ENCODE measurements at regions not wholly inside any gene's neighbourhood (a gene's known extent, or its start where the extent isn't known, plus 50 kb on each side); places are given as distances from the start of the nearest gene placed in this dataset.

DNA sequence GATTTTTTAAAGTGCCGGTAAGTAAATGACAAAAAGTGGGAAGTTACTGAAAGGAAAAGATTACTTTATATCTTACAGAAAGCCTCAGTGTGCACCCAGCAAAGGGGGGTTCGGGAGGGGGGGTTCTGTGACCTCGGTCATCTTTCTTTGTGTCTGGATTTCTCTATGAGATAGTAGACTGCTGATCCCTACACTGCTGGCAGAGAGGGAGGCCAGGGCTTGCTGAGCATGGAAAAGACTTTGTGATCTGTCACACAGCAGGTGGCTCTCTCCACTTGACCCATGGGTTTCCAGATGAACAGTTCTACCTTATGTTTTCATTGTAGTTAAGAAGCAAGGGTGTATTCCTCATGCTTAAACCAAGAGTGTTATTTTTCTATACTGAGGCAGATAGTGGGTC lies 475.6 kb downstream of the PCDH10 start:
- Mint-ChIP-seq H3K27me3 (ENCODE audit: insufficient read depth, unreplicated experiment) (no peaks in the 10 kb centered on the region), H3K9me3 (ENCODE audit: unreplicated experiment) (peaks cover 9% of the 10 kb centered on the region), H3K36me3 (ENCODE audit: insufficient read depth, unreplicated experiment) (no peaks in the 10 kb centered on the region), H3K4me1 (ENCODE audit: insufficient read depth, unreplicated experiment) (peaks cover 7% of the 10 kb centered on the region), H3K4me3 (ENCODE audit: unreplicated experiment) (no peak overlapping the region), H3K27ac (ENCODE audit: low read depth, unreplicated experiment) (no peak overlapping the region)
- intact Hi-C loops (cut with micrococcal nuclease): no loop called here
- no TSS peak for BruUV-seq (replicated peaks)
- ChIA-PET POLR2A (no interaction called here), CTCF (interaction anchor here (1.2 kb wide), 1 partner anchor 266 kb away, joined by 3 read pairs; no protein-coding TSS in a partner anchor)
- TF ChIP-seq, protein P1, sequence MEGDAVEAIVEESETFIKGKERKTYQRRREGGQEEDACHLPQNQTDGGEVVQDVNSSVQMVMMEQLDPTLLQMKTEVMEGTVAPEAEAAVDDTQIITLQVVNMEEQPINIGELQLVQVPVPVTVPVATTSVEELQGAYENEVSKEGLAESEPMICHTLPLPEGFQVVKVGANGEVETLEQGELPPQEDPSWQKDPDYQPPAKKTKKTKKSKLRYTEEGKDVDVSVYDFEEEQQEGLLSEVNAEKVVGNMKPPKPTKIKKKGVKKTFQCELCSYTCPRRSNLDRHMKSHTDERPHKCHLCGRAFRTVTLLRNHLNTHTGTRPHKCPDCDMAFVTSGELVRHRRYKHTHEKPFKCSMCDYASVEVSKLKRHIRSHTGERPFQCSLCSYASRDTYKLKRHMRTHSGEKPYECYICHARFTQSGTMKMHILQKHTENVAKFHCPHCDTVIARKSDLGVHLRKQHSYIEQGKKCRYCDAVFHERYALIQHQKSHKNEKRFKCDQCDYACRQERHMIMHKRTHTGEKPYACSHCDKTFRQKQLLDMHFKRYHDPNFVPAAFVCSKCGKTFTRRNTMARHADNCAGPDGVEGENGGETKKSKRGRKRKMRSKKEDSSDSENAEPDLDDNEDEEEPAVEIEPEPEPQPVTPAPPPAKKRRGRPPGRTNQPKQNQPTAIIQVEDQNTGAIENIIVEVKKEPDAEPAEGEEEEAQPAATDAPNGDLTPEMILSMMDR (IDR thresholded peaks at IDR 0.05; ENCODE audit: unreplicated experiment): no peak
- no peak for DNase-seq (ENCODE audit: unreplicated experiment)

DNA sequence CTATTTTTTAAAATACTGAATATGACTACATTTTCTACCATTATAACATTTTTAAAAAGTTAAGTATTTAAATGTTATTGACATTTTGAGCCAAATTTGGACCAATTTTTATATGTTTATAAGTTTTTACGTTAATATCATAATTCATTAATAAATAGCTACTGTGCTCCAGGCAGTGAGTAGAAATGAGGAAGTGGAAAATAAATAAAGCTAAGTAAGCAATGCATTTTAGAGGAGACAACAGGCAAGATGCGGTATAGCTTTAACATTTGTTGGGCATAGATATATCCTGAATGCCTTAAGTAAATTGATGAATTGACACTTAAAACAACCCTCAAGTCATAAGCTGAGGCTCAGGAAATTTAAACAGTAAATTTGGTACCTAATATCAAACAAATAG lies 474.8 kb downstream of the PCDH10 start:
- DNase-seq (ENCODE audit: unreplicated experiment): no peak
- intact Hi-C loops (cut with micrococcal nuclease): no loop called here
- peaks cover under 1% of the 10 kb centered on the region for H3K9me3 Mint-ChIP-seq (ENCODE audit: unreplicated experiment)
- H3K27ac Mint-ChIP-seq (ENCODE audit: low read depth, unreplicated experiment): no peak overlapping the region
- H3K4me3 Mint-ChIP-seq (ENCODE audit: unreplicated experiment): no peak overlapping the region
- POLR2A ChIA-PET: no interaction called here
- H3K4me1 Mint-ChIP-seq (ENCODE audit: insufficient read depth, unreplicated experiment): peaks cover 9% of the 10 kb centered on the region
- no peaks in the 10 kb centered on the region for H3K36me3 Mint-ChIP-seq (ENCODE audit: insufficient read depth, unreplicated experiment)
- CTCF ChIA-PET: no interaction called here
- TF ChIP-seq, protein P1 (IDR thresholded peaks at IDR 0.05; ENCODE audit: unreplicated experiment): no peak
- no TSS peak for BruUV-seq (replicated peaks)
- H3K27me3 Mint-ChIP-seq (ENCODE audit: insufficient read depth, unreplicated experiment): no peaks in the 10 kb centered on the region

DNA sequence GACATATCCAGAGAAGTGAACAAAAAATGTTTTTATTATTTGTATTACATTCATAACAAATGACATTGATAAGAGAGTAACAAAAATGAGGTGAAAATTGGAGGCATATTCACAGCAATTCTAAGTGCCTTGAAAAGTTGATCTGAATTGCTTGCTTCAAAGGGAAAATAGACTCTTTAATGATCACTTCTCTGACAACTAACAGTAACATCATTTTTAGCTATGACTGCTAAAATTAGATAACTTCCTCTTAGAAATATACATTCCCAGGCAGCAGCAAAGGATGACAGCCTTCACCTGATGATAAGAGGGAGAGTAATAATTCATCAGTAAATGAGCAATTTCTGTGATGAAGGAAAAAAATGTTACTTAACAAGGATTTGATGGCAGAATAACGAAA lies 472.5 kb downstream of the PCDH10 start:
- no peak for DNase-seq (ENCODE audit: unreplicated experiment)
- intact Hi-C loops (cut with micrococcal nuclease): no loop called here
- Mint-ChIP-seq H3K27ac (ENCODE audit: low read depth, unreplicated experiment) (no peak overlapping the region), H3K4me1 (ENCODE audit: insufficient read depth, unreplicated experiment) (peaks cover 9% of the 10 kb centered on the region), H3K4me3 (ENCODE audit: unreplicated experiment) (no peak overlapping the region), H3K36me3 (ENCODE audit: insufficient read depth, unreplicated experiment) (no peaks in the 10 kb centered on the region), H3K9me3 (ENCODE audit: unreplicated experiment) (no peaks in the 10 kb centered on the region), H3K27me3 (ENCODE audit: insufficient read depth, unreplicated experiment) (no peaks in the 10 kb centered on the region)
- ChIA-PET POLR2A (no interaction called here), CTCF (no interaction called here)
- no TSS peak for BruUV-seq (replicated peaks)
- TF ChIP-seq, protein P1 (IDR thresholded peaks at IDR 0.05; ENCODE audit: unreplicated experiment): no peak

DNA sequence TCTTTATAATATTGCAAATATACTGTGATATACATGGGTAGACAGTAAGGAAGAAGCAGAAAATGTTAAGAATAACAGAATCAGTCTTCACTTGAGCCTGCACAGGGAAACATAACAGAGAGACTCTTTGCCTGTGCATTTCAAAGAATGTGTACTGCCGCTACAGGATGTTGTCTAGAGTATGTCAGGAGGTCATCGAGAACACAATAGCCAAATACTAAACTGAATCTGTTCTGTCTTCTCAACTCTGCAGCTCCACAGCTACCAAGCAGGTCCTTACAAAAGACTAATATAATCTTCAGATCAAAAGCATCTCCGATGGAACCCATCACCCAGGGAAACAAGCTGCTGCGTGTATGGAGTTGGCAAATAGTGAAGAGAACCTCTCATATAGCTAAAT lies 471.5 kb downstream of the PCDH10 start:
- no TSS peak for BruUV-seq (replicated peaks)
- H3K27me3 Mint-ChIP-seq (ENCODE audit: insufficient read depth, unreplicated experiment): no peaks in the 10 kb centered on the region
- H3K36me3 Mint-ChIP-seq (ENCODE audit: insufficient read depth, unreplicated experiment): no peaks in the 10 kb centered on the region
- no peak for DNase-seq (ENCODE audit: unreplicated experiment)
- H3K4me1 Mint-ChIP-seq (ENCODE audit: insufficient read depth, unreplicated experiment): peaks cover 9% of the 10 kb centered on the region
- no peaks in the 10 kb centered on the region for H3K9me3 Mint-ChIP-seq (ENCODE audit: unreplicated experiment)
- TF ChIP-seq, protein P1 (IDR thresholded peaks at IDR 0.05; ENCODE audit: unreplicated experiment): no peak
- POLR2A ChIA-PET: no interaction called here
- H3K27ac Mint-ChIP-seq (ENCODE audit: low read depth, unreplicated experiment): no peak overlapping the region
- CTCF ChIA-PET: no interaction called here
- intact Hi-C loops (cut with micrococcal nuclease): no loop called here
- H3K4me3 Mint-ChIP-seq (ENCODE audit: unreplicated experiment): no peak overlapping the region

All from MCF 10A (cell line).